Stimulated activated CD8-positive, alpha-beta memory T cell treated with anti-CD3 and anti-CD28 coated beads, Interleukin-2, amount 100 ng/mL, for 48 hours (primary cell): ENCODE measurements at regions not wholly inside any gene's neighbourhood (a gene's known extent, or its start where the extent isn't known, plus 50 kb on each side); places are given as distances from the start of the nearest gene placed in this dataset.
A peak's percentile ranks its signal among the peaks of the same experiment; 100 is the strongest.

Experiments
- DNase-seq, 2 donors: peaks; one replicate each; pipeline ENCODE4 v3.0.0-alpha.2; 2020; ENCODE audit warnings: low read depth in 2 of 2

GRCh38 chr1:109826930-109827349 is 63.2 kb upstream of the EPS8L3 start:
- no peak for DNase-seq

GRCh38 chr1:109826446-109826845 is 62.7 kb upstream of the EPS8L3 start:
- DNase-seq: no peak

- no peak for DNase-seq
Measured at GRCh38 chr1:109824349-109825115, 60.8 kb upstream of the EPS8L3 start.

GRCh38 chr1:109823543-109824348 is 60.0 kb upstream of the EPS8L3 start:
- DNase-seq: no peak

GRCh38 chr1:109822749-109823542 is 59.2 kb upstream of the EPS8L3 start:
- DNase-seq: no peak

- no peak for DNase-seq
Measured at GRCh38 chr1:109821831-109822745, 58.4 kb upstream of the EPS8L3 start.

GRCh38 chr1:109821221-109821669 is 57.5 kb upstream of the EPS8L3 start:
- peak in 1 of 2 donors; percentile 39 for DNase-seq

- no peak for DNase-seq
Measured at GRCh38 chr1:109819906-109820305, 56.2 kb upstream of the EPS8L3 start.

GRCh38 chr1:109818988-109819764 is 55.5 kb upstream of the EPS8L3 start:
- no peak for DNase-seq

GRCh38 chr1:109818271-109818987 is 54.7 kb upstream of the EPS8L3 start:
- no peak for DNase-seq

GRCh38 chr1:109817881-109818270 is 54.2 kb upstream of the EPS8L3 start:
- no peak for DNase-seq

GRCh38 chr1:109816975-109817535 is 53.3 kb upstream of the EPS8L3 start:
- DNase-seq: no peak

GRCh38 chr1:109816175-109816811 is 52.6 kb upstream of the EPS8L3 start:
- DNase-seq: no peak

- no peak for DNase-seq
Measured at GRCh38 chr1:109815809-109816174, 52.1 kb upstream of the EPS8L3 start.

GRCh38 chr1:109814993-109815786 is 51.5 kb upstream of the EPS8L3 start:
- DNase-seq: no peak

- no peak for DNase-seq
Measured at GRCh38 chr1:109814223-109814622, 50.5 kb upstream of the EPS8L3 start.
